ENCODE measurements at regions not wholly inside any gene's neighbourhood (a gene's known extent, or its start where the extent isn't known, plus 50 kb on each side); places are given as distances from the start of the nearest gene placed in this dataset.

GRCh38 chr4:34766935-34767334 is 1477.4 kb downstream of the ARAP2 start:
- WGBS (ENCODE audit: missing lambda C conversion rate): 23% methylated on average over 1 of the region's 1 CpG
- H3K4me2 ChIP-seq: no peak overlapping the region
- no peaks in the 10 kb centered on the region for H3K9me3 ChIP-seq
- CTCF ChIA-PET: no interaction called here
- H3K27ac ChIP-seq: no peak overlapping the region
- H3K4me1 ChIP-seq: no peaks in the 10 kb centered on the region
- TF ChIP-seq RAD21 (conservative IDR thresholded peaks at IDR 0.05 in 1 of 2, IDR thresholded peaks at IDR 0.05 in 1 of 2) (no peak), EP300 (IDR thresholded peaks at IDR 0.05) (no peak), POLR2A (IDR thresholded peaks at IDR 0.05; ENCODE audit: low read length) (no peak), EHF (CRISPR knock-in tag; IDR thresholded peaks at IDR 0.05) (no peak), CBX2 (IDR thresholded peaks at IDR 0.05; ENCODE audit: borderline replicate concordance, low read depth) (no peak), KDM1A (IDR thresholded peaks at IDR 0.05; ENCODE audit: low read depth) (no peak), JUN (IDR thresholded peaks at IDR 0.05) (no peak), HDAC2 (IDR thresholded peaks at IDR 0.05) (no peak), POLR2AphosphoS2 (conservative IDR thresholded peaks at IDR 0.05; ENCODE audit: low read length) (no peak), RARB (CRISPR knock-in tag; IDR thresholded peaks at IDR 0.05) (no peak), MYC (IDR thresholded peaks at IDR 0.05; ENCODE audit: borderline replicate concordance, low read length) (no peak), REST (IDR thresholded peaks at IDR 0.05) (no peak)
- no peak for FAIRE-seq
- no peak for ATAC-seq
- no peak overlapping the region for H3K4me3 ChIP-seq
- POLR2A ChIA-PET: no interaction called here
- DNase-seq (ENCODE audit: low read depth in 1 of 2, low spot score in 1 of 2): no peak

GRCh38 chr4:34767407-34767806 is 1476.9 kb downstream of the ARAP2 start:
- ATAC-seq: no peak
- no peaks in the 10 kb centered on the region for H3K9me3 ChIP-seq
- no peak overlapping the region for H3K4me2 ChIP-seq
- no peaks in the 10 kb centered on the region for H3K4me1 ChIP-seq
- TF ChIP-seq PHF8 (IDR thresholded peaks at IDR 0.05; ENCODE audit: borderline replicate concordance, low read depth): no peak
- TF ChIP-seq ZSCAN20 (CRISPR knock-in tag; IDR thresholded peaks at IDR 0.05): no peak
- no peak for TF ChIP-seq TP53 (CRISPR knock-in tag; IDR thresholded peaks at IDR 0.05)
- no peak for TF ChIP-seq HEYL (CRISPR knock-in tag; IDR thresholded peaks at IDR 0.05)
- no peak for TF ChIP-seq EP300 (IDR thresholded peaks at IDR 0.05)
- no peak for TF ChIP-seq PBX3 (IDR thresholded peaks at IDR 0.05)
- no peak for TF ChIP-seq SMC3 (IDR thresholded peaks at IDR 0.05)
- no peak for TF ChIP-seq POLR2AphosphoS2 (conservative IDR thresholded peaks at IDR 0.05; ENCODE audit: low read length)
- no peak for TF ChIP-seq RNF2 (IDR thresholded peaks at IDR 0.05; ENCODE audit: borderline replicate concordance, low read depth)
- no peak for TF ChIP-seq RARB (CRISPR knock-in tag; IDR thresholded peaks at IDR 0.05)
- TF ChIP-seq CBX2 (IDR thresholded peaks at IDR 0.05; ENCODE audit: borderline replicate concordance, low read depth): no peak
- TF ChIP-seq TFCP2L1 (CRISPR knock-in tag; IDR thresholded peaks at IDR 0.05): no peak
- TF ChIP-seq MAFK (IDR thresholded peaks at IDR 0.05; ENCODE audit: partially characterized antibody): no peak
- TF ChIP-seq FOSL2 (IDR thresholded peaks at IDR 0.05): no peak
- TF ChIP-seq FOSL2 (CRISPR knock-in tag; IDR thresholded peaks at IDR 0.05): no peak
- TF ChIP-seq ZFP36 (IDR thresholded peaks at IDR 0.05; ENCODE audit: borderline replicate concordance, partially characterized antibody): no peak
- no peak for TF ChIP-seq MYC (IDR thresholded peaks at IDR 0.05; ENCODE audit: borderline replicate concordance, low read length)
- 32% methylated on average over 2 of the region's 2 CpGs for WGBS (ENCODE audit: missing lambda C conversion rate)
- ChIA-PET CTCF (no interaction called here), POLR2A (no interaction called here)
- no peak overlapping the region for H3K27ac ChIP-seq
- H3K4me3 ChIP-seq: no peak overlapping the region
- DNase-seq (ENCODE audit: low read depth in 1 of 2, low spot score in 1 of 2): no peak
- FAIRE-seq: no peak
